Lung (tissue), 11 donors: ENCODE measurements at regions not wholly inside any gene's neighbourhood (a gene's known extent, or its start where the extent isn't known, plus 50 kb on each side); places are given as distances from the start of the nearest gene placed in this dataset.

Experiments
- ATAC-seq: fragments of 200-7000 bp; cut with Tn5 transposase; one replicate; pipeline ENCODE4 v1.9.1; 2020; ENCODE audit warnings: moderate number of reproducible peaks; ENCODE audit not compliant: insufficient read depth, low FRiP score
- DNase-seq, 3 donors: peaks; one replicate each; pipeline ENCODE4 v3.0.0-alpha.2; 2013 to 2017
- H3K27ac ChIP-seq, 2 donors: one replicate each; pipeline ENCODE4 v1.5.1; 2013; ENCODE audit warnings: mild to moderate bottlenecking in 2 of 2, moderate library complexity in 2 of 2, control low read depth in 1 of 2, inconsistent platforms in 1 of 2, low read depth in 1 of 2, low read length in 1 of 2
- H3K27me3 ChIP-seq, 3 donors: one replicate each; pipeline ENCODE4 v1.5.1; 2013; ENCODE audit warnings: low read length in 2 of 3; ENCODE audit not compliant: control insufficient read depth in 3 of 3, insufficient read depth in 3 of 3
- H3K36me3 ChIP-seq, 4 donors: one replicate each; pipeline ENCODE4 v1.5.1; 2013; ENCODE audit warnings: low read length in 4 of 4, mild to moderate bottlenecking in 1 of 4, moderate library complexity in 1 of 4; ENCODE audit not compliant: control insufficient read depth in 4 of 4, insufficient read depth in 4 of 4
- H3K4me1 ChIP-seq, 5 donors: one replicate each; pipeline ENCODE4 v1.5.1; 2013; ENCODE audit warnings: low read length in 5 of 5, mild to moderate bottlenecking in 2 of 5, moderate library complexity in 1 of 5; ENCODE audit not compliant: control insufficient read depth in 5 of 5, insufficient read depth in 5 of 5
- H3K4me3 ChIP-seq: one replicate; pipeline ENCODE4 v1.5.1; 2013; ENCODE audit warnings: mild to moderate bottlenecking, control low read depth, moderate library complexity
- H3K9ac ChIP-seq, 2 donors: one replicate each; pipeline ENCODE4 v1.5.1; 2013; ENCODE audit warnings: low read length in 2 of 2, control low read depth in 1 of 2; ENCODE audit not compliant: insufficient read depth in 1 of 2
- H3K9me3 ChIP-seq, 4 donors: one replicate each; pipeline ENCODE4 v1.5.1; 2013; ENCODE audit warnings: low read length in 3 of 4, mild to moderate bottlenecking in 1 of 4, moderate library complexity in 1 of 4; ENCODE audit not compliant: control insufficient read depth in 4 of 4, insufficient read depth in 3 of 4
- WGBS, 2 donors: extraction: QIAGEN DNeasy Blood & Tissue Kit; methylation state at CpG; one replicate each; pipeline ENCODE4 v1.1.7; 2013; 5-methylcytosine and 5-hydroxymethylcytosine counted together
- TF ChIP-seq, protein P1 (sequence below): IDR thresholded peaks from 2 replicates; pipeline ENCODE4 v1.5.1; 2012; ENCODE audit warnings: mild to moderate bottlenecking; ENCODE audit errors: control extremely low read depth, extremely low read depth
- donor health status: control.
- donor health status: control.
- donor health status: Bipolar disorder and iron deficiency.
- donor health status: healthy.
- donor health status: DM: yes; HTN: yes; CAD: no.

DNA sequence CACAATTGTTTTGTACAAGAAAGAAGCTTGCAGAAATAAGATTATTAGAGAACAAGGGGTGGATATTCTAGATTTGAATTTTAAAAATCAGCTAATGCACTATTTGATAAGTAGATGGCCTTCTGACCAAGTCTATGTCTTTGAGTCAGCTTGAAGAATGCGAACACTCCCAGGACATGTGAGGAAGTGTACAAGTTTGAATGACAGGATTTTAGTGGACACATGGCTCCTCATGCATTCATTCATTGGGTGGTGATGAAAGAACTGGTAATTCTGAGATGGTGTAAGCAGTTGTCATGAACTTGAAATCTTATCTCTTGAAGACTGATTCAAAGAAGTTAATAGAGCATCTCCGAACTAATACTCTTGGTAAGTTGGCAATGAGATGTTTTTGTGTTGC lies 548.2 kb upstream of the CNKSR2 start:
- ATAC-seq (no peak), DNase-seq (no peak)
- no peaks in the 10 kb centered on the region for H3K9me3 ChIP-seq
- H3K4me3 ChIP-seq: no peak overlapping the region
- H3K36me3 ChIP-seq: no peaks in the 10 kb centered on the region
- H3K27me3 ChIP-seq: peaks cover 0 to 7% (median 0%) of the 10 kb centered on the region in 3 donors
- H3K9ac ChIP-seq: no peak overlapping the region
- WGBS, 2 donors: 76 to 81% methylated on average over 2 of the region's 2 CpGs
- TF ChIP-seq, protein P1, sequence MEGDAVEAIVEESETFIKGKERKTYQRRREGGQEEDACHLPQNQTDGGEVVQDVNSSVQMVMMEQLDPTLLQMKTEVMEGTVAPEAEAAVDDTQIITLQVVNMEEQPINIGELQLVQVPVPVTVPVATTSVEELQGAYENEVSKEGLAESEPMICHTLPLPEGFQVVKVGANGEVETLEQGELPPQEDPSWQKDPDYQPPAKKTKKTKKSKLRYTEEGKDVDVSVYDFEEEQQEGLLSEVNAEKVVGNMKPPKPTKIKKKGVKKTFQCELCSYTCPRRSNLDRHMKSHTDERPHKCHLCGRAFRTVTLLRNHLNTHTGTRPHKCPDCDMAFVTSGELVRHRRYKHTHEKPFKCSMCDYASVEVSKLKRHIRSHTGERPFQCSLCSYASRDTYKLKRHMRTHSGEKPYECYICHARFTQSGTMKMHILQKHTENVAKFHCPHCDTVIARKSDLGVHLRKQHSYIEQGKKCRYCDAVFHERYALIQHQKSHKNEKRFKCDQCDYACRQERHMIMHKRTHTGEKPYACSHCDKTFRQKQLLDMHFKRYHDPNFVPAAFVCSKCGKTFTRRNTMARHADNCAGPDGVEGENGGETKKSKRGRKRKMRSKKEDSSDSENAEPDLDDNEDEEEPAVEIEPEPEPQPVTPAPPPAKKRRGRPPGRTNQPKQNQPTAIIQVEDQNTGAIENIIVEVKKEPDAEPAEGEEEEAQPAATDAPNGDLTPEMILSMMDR: no peak
- H3K4me1 ChIP-seq: no peaks in the 10 kb centered on the region
- H3K27ac ChIP-seq: no peak overlapping the region

DNA sequence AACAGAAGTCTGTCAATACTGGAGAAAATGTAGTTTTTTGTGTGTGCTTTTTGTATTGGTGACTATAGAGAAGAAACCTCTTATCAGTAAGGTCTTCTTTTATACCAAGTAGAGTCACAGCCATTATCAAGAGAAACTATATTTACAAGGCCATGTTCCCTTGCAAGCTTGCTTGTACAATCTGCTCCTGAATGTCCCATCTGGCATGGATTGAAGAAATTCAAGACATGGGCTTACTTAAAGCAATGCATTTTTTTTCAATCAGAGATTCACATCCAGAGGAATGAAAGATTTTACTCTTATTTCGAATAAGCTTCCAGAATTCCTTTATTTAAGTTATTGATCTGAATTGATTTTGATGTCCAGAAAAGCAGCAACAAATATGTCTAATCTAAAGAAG lies 537.3 kb upstream of the RPS6KA3 start:
- Histone ChIP-seq H3K9ac (no peak overlapping the region), H3K4me3 (no peak overlapping the region), H3K9me3 (peaks cover 0 to 8% (median 0%) of the 10 kb centered on the region in 4 donors), H3K36me3 (no peaks in the 10 kb centered on the region), H3K4me1 (no peaks in the 10 kb centered on the region), H3K27ac (no peak overlapping the region), H3K27me3 (peaks cover 0 to 3% (median 0%) of the 10 kb centered on the region in 3 donors)
- 77 to 95% methylated on average over 1 of the region's 1 CpG for WGBS, 2 donors
- TF ChIP-seq, protein P1: no peak
- ATAC-seq (no peak), DNase-seq (no peak)

GRCh38 chrX:20802036-20802435 lies 535.3 kb upstream of the RPS6KA3 start:
- TF ChIP-seq, protein P1: no peak
- H3K9me3 ChIP-seq: peaks cover 0 to 8% (median 0%) of the 10 kb centered on the region in 4 donors
- WGBS, 2 donors: 79 to 88% methylated on average over 1 of the region's 1 CpG
- H3K9ac ChIP-seq: no peak overlapping the region
- peaks cover 0 to 3% (median 0%) of the 10 kb centered on the region in 3 donors for H3K27me3 ChIP-seq
- no peak overlapping the region for H3K27ac ChIP-seq
- no peaks in the 10 kb centered on the region for H3K36me3 ChIP-seq
- no peaks in the 10 kb centered on the region for H3K4me1 ChIP-seq
- DNase-seq (no peak), ATAC-seq (no peak)
- no peak overlapping the region for H3K4me3 ChIP-seq

DNA sequence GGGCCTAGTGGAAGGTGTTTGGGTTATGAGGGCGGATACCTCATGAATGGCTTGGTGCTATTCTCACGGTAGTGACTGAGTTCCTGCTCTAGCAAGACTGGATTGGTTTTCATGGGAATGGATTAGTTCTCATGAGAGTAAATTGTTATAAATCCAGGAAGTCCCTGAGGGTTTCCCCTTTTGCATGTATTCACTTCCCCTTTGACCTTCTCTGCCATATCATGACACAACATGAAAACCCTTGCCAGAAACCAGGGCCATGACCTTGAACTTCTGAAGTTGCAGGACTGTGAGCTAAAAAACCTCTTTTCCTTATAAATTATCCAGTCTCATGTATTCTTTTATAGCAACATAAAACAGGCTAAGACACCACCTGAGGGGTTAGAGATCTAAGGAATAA lies 529.7 kb upstream of the RPS6KA3 start:
- no peak overlapping the region for H3K4me3 ChIP-seq
- TF ChIP-seq, protein P1: no peak
- no peaks in the 10 kb centered on the region for H3K36me3 ChIP-seq
- H3K9ac ChIP-seq: no peak overlapping the region
- no peaks in the 10 kb centered on the region for H3K27me3 ChIP-seq
- DNase-seq: no peak
- ATAC-seq: no peak
- 81 to 94% methylated on average over 2 of the region's 2 CpGs for WGBS, 2 donors
- no peaks in the 10 kb centered on the region for H3K4me1 ChIP-seq
- H3K9me3 ChIP-seq: peaks cover 0 to 5% (median 0%) of the 10 kb centered on the region in 4 donors
- H3K27ac ChIP-seq: no peak overlapping the region
